ENCODE measurements at regions not wholly inside any gene's neighbourhood (a gene's known extent, or its start where the extent isn't known, plus 50 kb on each side); places are given as distances from the start of the nearest gene placed in this dataset.
"Not testable (repeated sequence)": the region's sequence is repeated elsewhere in the genome, so short reads cannot be mapped to it uniquely, and the experiment has no call there.

GRCh38 chr15:22272286-22273160 lies 186.2 kb upstream of the GOLGA6L22 start:
- H3K27me3 ChIP-seq (ENCODE audit: control insufficient read depth, insufficient read depth, low read length); H3K27me3 Mint-ChIP-seq (ENCODE audit: low read depth in 2 of 2); H3K4me3 ChIP-seq (ENCODE audit: low read length); H3K4me1 ChIP-seq (ENCODE audit: control insufficient read depth, insufficient read depth, low read length); H3K36me3 Mint-ChIP-seq; H3K27ac ChIP-seq (ENCODE audit: low read length); intact Hi-C loops (cut with micrococcal nuclease); DNase-seq; H3K27ac Mint-ChIP-seq; H3K36me3 ChIP-seq (ENCODE audit: control insufficient read depth, insufficient read depth, low read length); ATAC-seq; H3K4me1 Mint-ChIP-seq; H3K4me3 Mint-ChIP-seq; H3K9me3 Mint-ChIP-seq; H3K9me3 ChIP-seq (ENCODE audit: control insufficient read depth, insufficient read depth, low read length): not testable (repeated sequence)
- 92% methylated on average over 25 of the region's 29 CpGs for WGBS (ENCODE audit: insufficient coverage)

- WGBS (ENCODE audit: insufficient coverage) = 92% methylated on average over 12 of the region's 12 CpGs
- H3K27ac Mint-ChIP-seq; H3K27me3 Mint-ChIP-seq (ENCODE audit: low read depth in 2 of 2); DNase-seq; H3K36me3 Mint-ChIP-seq; H3K27ac ChIP-seq (ENCODE audit: low read length); H3K9me3 ChIP-seq (ENCODE audit: control insufficient read depth, insufficient read depth, low read length); H3K4me1 ChIP-seq (ENCODE audit: control insufficient read depth, insufficient read depth, low read length); H3K4me1 Mint-ChIP-seq; H3K4me3 Mint-ChIP-seq; H3K36me3 ChIP-seq (ENCODE audit: control insufficient read depth, insufficient read depth, low read length); H3K4me3 ChIP-seq (ENCODE audit: low read length); H3K9me3 Mint-ChIP-seq; H3K27me3 ChIP-seq (ENCODE audit: control insufficient read depth, insufficient read depth, low read length); intact Hi-C loops (cut with micrococcal nuclease): not testable (repeated sequence)
- ATAC-seq = peak in 2 of 3 donors; percentile 43 to 61
These were observed 185.5 kb upstream of the GOLGA6L22 start for GRCh38 chr15:22273185-22273584.

- H3K36me3 Mint-ChIP-seq; H3K27ac Mint-ChIP-seq; H3K36me3 ChIP-seq (ENCODE audit: control insufficient read depth, insufficient read depth, low read length); intact Hi-C loops (cut with micrococcal nuclease); H3K9me3 Mint-ChIP-seq; ATAC-seq; H3K27ac ChIP-seq (ENCODE audit: low read length); H3K4me3 ChIP-seq (ENCODE audit: low read length); H3K4me1 ChIP-seq (ENCODE audit: control insufficient read depth, insufficient read depth, low read length); DNase-seq; H3K4me3 Mint-ChIP-seq; H3K9me3 ChIP-seq (ENCODE audit: control insufficient read depth, insufficient read depth, low read length); H3K27me3 Mint-ChIP-seq (ENCODE audit: low read depth in 2 of 2); H3K4me1 Mint-ChIP-seq; H3K27me3 ChIP-seq (ENCODE audit: control insufficient read depth, insufficient read depth, low read length): not testable (repeated sequence)
- 100% methylated on average over 1 of the region's 2 CpGs for WGBS (ENCODE audit: insufficient coverage)
These were observed 184.3 kb upstream of the GOLGA6L22 start for GRCh38 chr15:22274376-22274775.

- not testable (repeated sequence) for ATAC-seq; H3K4me1 ChIP-seq (ENCODE audit: control insufficient read depth, insufficient read depth, low read length); H3K4me3 Mint-ChIP-seq; H3K27ac ChIP-seq (ENCODE audit: low read length); H3K9me3 ChIP-seq (ENCODE audit: control insufficient read depth, insufficient read depth, low read length); H3K36me3 Mint-ChIP-seq; H3K4me3 ChIP-seq (ENCODE audit: low read length); H3K27me3 ChIP-seq (ENCODE audit: control insufficient read depth, insufficient read depth, low read length); H3K4me1 Mint-ChIP-seq; DNase-seq; H3K9me3 Mint-ChIP-seq; H3K27ac Mint-ChIP-seq; H3K27me3 Mint-ChIP-seq (ENCODE audit: low read depth in 2 of 2); H3K36me3 ChIP-seq (ENCODE audit: control insufficient read depth, insufficient read depth, low read length)
- 94% methylated on average over 4 of the region's 4 CpGs for WGBS (ENCODE audit: insufficient coverage)
- intact Hi-C loops (cut with micrococcal nuclease) = loop anchor here (5.0 kb wide), 1 partner anchor 33 kb away; no protein-coding TSS in a partner anchor
These were observed 177.9 kb upstream of the GOLGA6L22 start for GRCh38 chr15:22280770-22281169.

- DNase-seq = peak in 1 of 2 donors; percentile 51
- not testable (repeated sequence) for H3K4me1 Mint-ChIP-seq; H3K36me3 ChIP-seq (ENCODE audit: control insufficient read depth, insufficient read depth, low read length); H3K27me3 Mint-ChIP-seq (ENCODE audit: low read depth in 2 of 2); H3K27me3 ChIP-seq (ENCODE audit: control insufficient read depth, insufficient read depth, low read length); H3K9me3 ChIP-seq (ENCODE audit: control insufficient read depth, insufficient read depth, low read length); H3K9me3 Mint-ChIP-seq; H3K27ac ChIP-seq (ENCODE audit: low read length); H3K4me3 ChIP-seq (ENCODE audit: low read length); H3K4me1 ChIP-seq (ENCODE audit: control insufficient read depth, insufficient read depth, low read length); H3K36me3 Mint-ChIP-seq
- intact Hi-C loops (cut with micrococcal nuclease) = loop anchor here (5.0 kb wide), 1 partner anchor 36 kb away; no protein-coding TSS in a partner anchor
- WGBS (ENCODE audit: insufficient coverage) = 46% methylated on average over 10 of the region's 13 CpGs
- peak; percentile 50 to 90 (median 84) for ATAC-seq
- Mint-ChIP-seq H3K27ac (peak overlapping the region; percentile 62 to 71), H3K4me3 (peak overlapping the region; percentile 36)
These were observed 175.7 kb upstream of the GOLGA6L22 start for GRCh38 chr15:22282794-22283533.

- not testable (repeated sequence) for H3K36me3 ChIP-seq (ENCODE audit: control insufficient read depth, insufficient read depth, low read length); H3K27ac Mint-ChIP-seq; H3K4me1 Mint-ChIP-seq; ATAC-seq; H3K27me3 ChIP-seq (ENCODE audit: control insufficient read depth, insufficient read depth, low read length); H3K9me3 Mint-ChIP-seq; H3K4me3 ChIP-seq (ENCODE audit: low read length); H3K36me3 Mint-ChIP-seq; H3K4me3 Mint-ChIP-seq; H3K4me1 ChIP-seq (ENCODE audit: control insufficient read depth, insufficient read depth, low read length); DNase-seq; H3K27me3 Mint-ChIP-seq (ENCODE audit: low read depth in 2 of 2); H3K27ac ChIP-seq (ENCODE audit: low read length); H3K9me3 ChIP-seq (ENCODE audit: control insufficient read depth, insufficient read depth, low read length)
- 63% methylated on average over 2 of the region's 3 CpGs for WGBS (ENCODE audit: insufficient coverage)
- intact Hi-C loops (cut with micrococcal nuclease) = loop anchor here (5.0 kb wide), 1 partner anchor 38 kb away; no protein-coding TSS in a partner anchor
These were observed 173.8 kb upstream of the GOLGA6L22 start for GRCh38 chr15:22284795-22285420.

GRCh38 chr15:22291054-22291453 lies 167.6 kb upstream of the GOLGA6L22 start:
- H3K27me3 Mint-ChIP-seq (ENCODE audit: low read depth in 2 of 2); H3K4me3 ChIP-seq (ENCODE audit: low read length); H3K9me3 Mint-ChIP-seq; H3K36me3 Mint-ChIP-seq; H3K27ac Mint-ChIP-seq; H3K4me1 ChIP-seq (ENCODE audit: control insufficient read depth, insufficient read depth, low read length); H3K9me3 ChIP-seq (ENCODE audit: control insufficient read depth, insufficient read depth, low read length); H3K4me3 Mint-ChIP-seq; H3K27ac ChIP-seq (ENCODE audit: low read length); H3K4me1 Mint-ChIP-seq; H3K36me3 ChIP-seq (ENCODE audit: control insufficient read depth, insufficient read depth, low read length); intact Hi-C loops (cut with micrococcal nuclease); DNase-seq; H3K27me3 ChIP-seq (ENCODE audit: control insufficient read depth, insufficient read depth, low read length): not testable (repeated sequence)
- peak; percentile 38 to 83 (median 61) for ATAC-seq
- 74% methylated on average over 3 of the region's 4 CpGs for WGBS (ENCODE audit: insufficient coverage)

Data from natural killer cell (primary cell).